Fibroblast of the aortic adventitia (primary cell): ENCODE measurements at regions not wholly inside any gene's neighbourhood (a gene's known extent, or its start where the extent isn't known, plus 50 kb on each side); places are given as distances from the start of the nearest gene placed in this dataset.

Experiments used
- DNase-seq: peaks from one replicate; pipeline ENCODE4 v3.0.0-alpha.2; 2010; ENCODE audit warnings: low read depth
- H3K4me3 ChIP-seq: 2 replicates; pipeline ENCODE4 v1.5.1; 2011; ENCODE audit warnings: low read depth, mild to moderate bottlenecking, control low read depth, low read length, moderate library complexity
- CTCF ChIP-seq: IDR thresholded peaks from 2 replicates; pipeline ENCODE4 v1.5.1; 2011; ENCODE audit warnings: mild to moderate bottlenecking, low read length, control low read depth, inconsistent platforms; ENCODE audit not compliant: insufficient read depth

- no peak overlapping the region for H3K4me3 ChIP-seq
- DNase-seq: no peak
- TF ChIP-seq CTCF: no peak
These were observed 336.3 kb downstream of the NOVA1 start for GRCh38 chr14:26261368-26262122.

- peak; percentile 70 for DNase-seq
- peak; percentile 71 for TF ChIP-seq CTCF
These were observed 342.6 kb downstream of the NOVA1 start for GRCh38 chr14:26255213-26255612.

DNA sequence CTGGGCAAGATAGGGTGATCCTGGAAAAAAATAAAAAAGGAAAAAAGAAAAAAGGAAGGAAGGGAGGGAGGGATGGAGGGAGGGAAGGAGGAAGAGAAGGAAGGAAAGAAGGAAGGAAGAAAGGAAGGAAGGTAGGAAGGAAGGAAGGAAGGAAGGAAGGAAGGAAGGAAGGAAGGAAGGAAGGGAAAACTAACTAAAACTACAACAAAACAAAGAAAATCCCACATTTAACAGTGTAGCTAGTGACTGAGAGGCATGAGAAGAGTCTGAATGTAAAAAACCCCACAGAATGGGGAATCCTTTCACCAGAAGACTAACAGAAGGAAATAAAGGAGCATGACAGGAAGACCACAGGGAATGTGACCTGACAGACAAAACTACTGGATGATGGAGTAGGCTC is 345.7 kb downstream of the NOVA1 start:
- no peak for DNase-seq
- no peak for TF ChIP-seq CTCF
- H3K4me3 ChIP-seq: no peak overlapping the region

More at GRCh38 chr14:26255213-26255612, 342.6 kb downstream of the NOVA1 start:
- H3K4me3 ChIP-seq: no peak overlapping the region

GRCh38 chr14:26233118-26233517 is 364.7 kb downstream of the NOVA1 start:
- no peak for DNase-seq

DNA sequence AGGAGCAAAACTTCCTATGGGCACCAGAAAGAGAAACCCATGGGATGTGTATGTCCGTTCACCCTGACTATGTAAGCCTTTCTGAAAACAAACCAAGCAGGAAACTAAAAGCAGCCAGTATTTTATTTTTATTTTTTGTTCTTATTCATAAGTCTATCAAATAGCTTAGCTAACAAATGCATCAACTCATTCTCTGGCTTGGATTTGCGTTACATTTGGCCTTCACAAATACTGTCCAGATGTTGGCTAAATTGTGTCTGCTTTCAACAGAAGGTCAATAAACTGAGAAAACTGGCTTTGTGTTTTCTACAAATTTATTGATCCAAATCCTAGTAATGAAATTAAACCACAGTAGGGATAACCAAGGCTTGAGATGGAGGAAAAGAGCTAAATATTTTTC is 379.0 kb downstream of the NOVA1 start:
- no peak for DNase-seq
- H3K4me3 ChIP-seq: no peak overlapping the region
- no peak for TF ChIP-seq CTCF

More at GRCh38 chr14:26233118-26233517, 364.7 kb downstream of the NOVA1 start:
- no peak overlapping the region for H3K4me3 ChIP-seq
- TF ChIP-seq CTCF: no peak

GRCh38 chr14:26217778-26218177 is 380.1 kb downstream of the NOVA1 start:
- no peak for DNase-seq
- no peak overlapping the region for H3K4me3 ChIP-seq
- no peak for TF ChIP-seq CTCF

DNA sequence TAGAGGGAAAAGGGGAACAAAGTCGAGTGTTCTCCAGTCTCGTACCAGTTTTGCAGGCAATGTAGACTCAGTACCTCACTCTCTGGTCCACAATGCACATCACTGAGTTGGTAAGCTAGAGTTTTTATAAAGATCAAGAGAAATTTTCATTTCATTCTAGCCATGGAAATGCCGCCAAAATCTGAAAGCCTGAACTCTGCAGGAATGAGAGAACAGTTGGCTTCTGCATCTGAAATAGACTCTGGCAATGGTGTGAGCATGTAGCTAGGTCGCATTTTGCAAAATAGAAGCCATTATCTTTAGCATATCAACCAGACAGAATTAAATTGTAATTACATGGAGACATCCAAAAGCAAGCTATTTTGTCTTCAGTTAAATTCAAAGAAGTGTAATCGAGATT is 381.0 kb downstream of the NOVA1 start:
- TF ChIP-seq CTCF: no peak
- H3K4me3 ChIP-seq: no peak overlapping the region
- no peak for DNase-seq
